ENCODE measurements at regions not wholly inside any gene's neighbourhood (a gene's known extent, or its start where the extent isn't known, plus 50 kb on each side); places are given as distances from the start of the nearest gene placed in this dataset.

DNA sequence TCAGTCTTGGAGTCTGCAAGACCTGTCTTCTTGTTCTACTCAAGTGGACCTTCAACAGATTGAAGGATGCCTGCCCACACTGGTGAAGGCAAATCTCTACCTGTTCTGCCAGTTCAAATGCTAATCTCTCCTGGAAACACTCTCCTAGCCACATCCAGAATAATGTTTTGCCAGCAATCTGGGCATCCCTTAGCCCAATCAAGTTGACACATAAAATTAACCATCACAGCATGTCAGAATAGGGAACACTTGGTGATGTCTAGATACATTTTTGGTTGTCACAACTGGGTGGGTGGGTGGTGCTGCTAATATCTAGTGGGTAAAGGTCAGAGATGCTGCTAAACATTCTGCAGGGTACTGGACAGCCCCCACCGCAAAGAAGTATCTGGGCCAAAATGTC lies 744.9 kb upstream of the SOX9 start:
- no peak for DNase-seq (ENCODE audit: extremely low read depth, insufficient read length)
- TF ChIP-seq, protein P1, sequence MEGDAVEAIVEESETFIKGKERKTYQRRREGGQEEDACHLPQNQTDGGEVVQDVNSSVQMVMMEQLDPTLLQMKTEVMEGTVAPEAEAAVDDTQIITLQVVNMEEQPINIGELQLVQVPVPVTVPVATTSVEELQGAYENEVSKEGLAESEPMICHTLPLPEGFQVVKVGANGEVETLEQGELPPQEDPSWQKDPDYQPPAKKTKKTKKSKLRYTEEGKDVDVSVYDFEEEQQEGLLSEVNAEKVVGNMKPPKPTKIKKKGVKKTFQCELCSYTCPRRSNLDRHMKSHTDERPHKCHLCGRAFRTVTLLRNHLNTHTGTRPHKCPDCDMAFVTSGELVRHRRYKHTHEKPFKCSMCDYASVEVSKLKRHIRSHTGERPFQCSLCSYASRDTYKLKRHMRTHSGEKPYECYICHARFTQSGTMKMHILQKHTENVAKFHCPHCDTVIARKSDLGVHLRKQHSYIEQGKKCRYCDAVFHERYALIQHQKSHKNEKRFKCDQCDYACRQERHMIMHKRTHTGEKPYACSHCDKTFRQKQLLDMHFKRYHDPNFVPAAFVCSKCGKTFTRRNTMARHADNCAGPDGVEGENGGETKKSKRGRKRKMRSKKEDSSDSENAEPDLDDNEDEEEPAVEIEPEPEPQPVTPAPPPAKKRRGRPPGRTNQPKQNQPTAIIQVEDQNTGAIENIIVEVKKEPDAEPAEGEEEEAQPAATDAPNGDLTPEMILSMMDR (IDR thresholded peaks at IDR 0.05; ENCODE audit: insufficient read depth, low read length, poor library complexity, severe bottlenecking): no peak
- H3K4me3 ChIP-seq (replicated peaks; ENCODE audit: low read depth, low read length): no peak overlapping the region
- no peaks in the 10 kb centered on the region for H3K27me3 ChIP-seq (replicated peaks; ENCODE audit: control insufficient read depth, insufficient read depth, low read length)
- H3K36me3 ChIP-seq (ENCODE audit: control insufficient read depth, insufficient read depth, low read length): no peaks in the 10 kb centered on the region

DNA sequence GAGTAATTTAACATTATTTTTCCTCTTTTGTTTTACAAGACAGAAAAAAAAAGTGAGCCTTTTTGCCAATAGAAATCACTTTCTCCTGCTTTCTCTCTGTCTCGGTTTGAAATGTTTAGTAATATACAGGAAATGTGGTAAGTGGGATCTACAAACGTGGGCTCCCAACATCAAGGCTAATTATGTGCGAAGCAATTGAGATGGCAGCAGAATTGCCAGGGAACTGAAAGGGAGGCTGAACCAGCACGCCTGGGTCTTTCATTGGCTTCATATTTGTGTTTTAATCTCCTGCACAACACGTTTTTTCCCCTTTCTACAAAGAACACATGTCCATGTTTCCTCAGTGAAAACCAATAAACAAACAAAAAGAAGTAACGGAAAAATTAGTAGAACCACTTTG lies 743.9 kb upstream of the SOX9 start:
- H3K36me3 ChIP-seq (ENCODE audit: control insufficient read depth, insufficient read depth, low read length): no peaks in the 10 kb centered on the region
- no peak overlapping the region for H3K4me3 ChIP-seq (replicated peaks; ENCODE audit: low read depth, low read length)
- no peaks in the 10 kb centered on the region for H3K27me3 ChIP-seq (replicated peaks; ENCODE audit: control insufficient read depth, insufficient read depth, low read length)
- DNase-seq (ENCODE audit: extremely low read depth, insufficient read length): no peak
- TF ChIP-seq, protein P1 (IDR thresholded peaks at IDR 0.05; ENCODE audit: insufficient read depth, low read length, poor library complexity, severe bottlenecking): no peak

DNA sequence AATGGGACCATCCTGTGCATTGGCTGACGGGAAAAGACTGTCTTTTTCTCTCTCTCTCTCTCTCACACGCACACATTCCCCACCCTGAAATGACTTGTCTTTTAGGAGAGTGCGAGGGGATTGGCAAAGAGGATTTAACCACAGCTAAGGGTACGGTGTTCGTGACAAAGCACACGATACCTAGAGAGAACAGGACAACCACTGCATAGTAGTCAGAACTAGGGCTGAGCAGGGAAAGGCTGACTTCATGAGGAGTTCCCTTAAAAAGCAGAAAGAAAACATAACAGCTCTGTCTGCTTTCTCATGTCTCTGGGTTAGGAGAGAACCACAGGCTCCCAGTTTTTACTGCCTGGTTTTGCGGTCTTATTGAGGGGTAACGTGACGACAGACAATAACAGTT lies 742.8 kb upstream of the SOX9 start:
- Histone ChIP-seq H3K27me3 (replicated peaks; ENCODE audit: control insufficient read depth, insufficient read depth, low read length) (no peaks in the 10 kb centered on the region), H3K36me3 (ENCODE audit: control insufficient read depth, insufficient read depth, low read length) (no peaks in the 10 kb centered on the region), H3K4me3 (replicated peaks; ENCODE audit: low read depth, low read length) (no peak overlapping the region)
- TF ChIP-seq, protein P1 (IDR thresholded peaks at IDR 0.05; ENCODE audit: insufficient read depth, low read length, poor library complexity, severe bottlenecking): no peak
- no peak for DNase-seq (ENCODE audit: extremely low read depth, insufficient read length)

DNA sequence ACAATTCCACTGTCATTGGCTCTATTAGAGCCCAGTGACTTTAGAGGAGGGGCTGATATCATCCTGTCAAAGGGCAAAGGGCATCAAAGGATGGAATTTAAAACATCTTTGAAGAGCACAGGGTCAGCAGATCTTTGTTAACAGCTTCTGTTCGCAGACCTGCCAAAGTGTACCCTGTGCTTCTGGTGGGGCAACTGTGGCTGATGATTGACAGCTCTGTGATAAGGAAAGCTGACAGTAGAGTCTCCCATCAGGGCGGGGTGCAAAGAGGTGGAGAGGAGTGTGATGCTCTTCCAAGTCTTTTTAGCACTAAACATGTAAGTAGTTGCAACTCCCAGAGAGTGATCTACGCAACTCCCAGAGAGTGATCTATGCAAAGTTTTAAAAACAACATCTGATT lies 742.1 kb upstream of the SOX9 start:
- DNase-seq (ENCODE audit: extremely low read depth, insufficient read length): no peak
- Histone ChIP-seq H3K27me3 (replicated peaks; ENCODE audit: control insufficient read depth, insufficient read depth, low read length) (no peaks in the 10 kb centered on the region), H3K4me3 (replicated peaks; ENCODE audit: low read depth, low read length) (no peak overlapping the region), H3K36me3 (ENCODE audit: control insufficient read depth, insufficient read depth, low read length) (no peaks in the 10 kb centered on the region)
- TF ChIP-seq, protein P1 (IDR thresholded peaks at IDR 0.05; ENCODE audit: insufficient read depth, low read length, poor library complexity, severe bottlenecking): no peak

DNA sequence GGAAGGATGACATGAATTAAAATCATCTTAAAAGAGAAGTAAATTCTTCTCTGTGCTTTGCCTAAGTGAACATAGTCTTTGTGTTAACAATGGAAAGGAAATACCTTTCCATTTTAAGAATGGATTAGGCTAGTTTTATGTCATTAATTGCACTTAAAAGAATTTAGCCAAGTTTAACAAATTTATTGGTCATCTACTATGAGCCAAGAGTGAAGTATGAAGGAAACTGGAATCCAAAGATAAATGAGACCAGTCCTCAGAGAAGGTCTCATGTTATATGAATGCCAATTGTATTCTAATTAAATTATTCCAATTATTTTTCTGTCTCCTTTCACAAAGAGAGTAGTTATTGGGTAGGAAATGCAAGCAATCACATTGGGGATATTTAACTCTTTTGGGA lies 741.3 kb upstream of the SOX9 start:
- no peak overlapping the region for H3K4me3 ChIP-seq (replicated peaks; ENCODE audit: low read depth, low read length)
- no peak for DNase-seq (ENCODE audit: extremely low read depth, insufficient read length)
- H3K27me3 ChIP-seq (replicated peaks; ENCODE audit: control insufficient read depth, insufficient read depth, low read length): no peaks in the 10 kb centered on the region
- H3K36me3 ChIP-seq (ENCODE audit: control insufficient read depth, insufficient read depth, low read length): no peaks in the 10 kb centered on the region
- TF ChIP-seq, protein P1 (IDR thresholded peaks at IDR 0.05; ENCODE audit: insufficient read depth, low read length, poor library complexity, severe bottlenecking): no peak

DNA sequence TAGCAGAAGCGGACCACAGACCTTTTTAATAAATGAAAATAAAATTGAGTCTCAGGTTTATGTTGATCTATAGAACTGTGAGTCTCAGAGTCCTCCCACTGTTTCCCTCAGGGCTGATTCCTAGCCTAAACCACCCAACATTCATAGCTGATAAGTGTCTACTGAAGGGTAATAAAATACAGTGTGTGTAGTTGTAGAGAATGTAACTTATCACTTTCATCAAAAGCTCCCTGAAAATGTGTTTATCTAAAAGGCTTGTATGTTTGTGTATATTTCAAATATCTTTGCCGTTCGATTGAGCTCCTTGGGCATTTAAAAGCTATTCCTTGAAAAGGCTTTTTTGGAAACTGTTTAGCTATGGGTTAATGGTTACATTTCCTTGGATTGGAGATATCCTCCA lies 740.3 kb upstream of the SOX9 start:
- no peak for DNase-seq (ENCODE audit: extremely low read depth, insufficient read length)
- TF ChIP-seq, protein P1 (IDR thresholded peaks at IDR 0.05; ENCODE audit: insufficient read depth, low read length, poor library complexity, severe bottlenecking): no peak
- no peak overlapping the region for H3K4me3 ChIP-seq (replicated peaks; ENCODE audit: low read depth, low read length)
- no peaks in the 10 kb centered on the region for H3K36me3 ChIP-seq (ENCODE audit: control insufficient read depth, insufficient read depth, low read length)
- no peaks in the 10 kb centered on the region for H3K27me3 ChIP-seq (replicated peaks; ENCODE audit: control insufficient read depth, insufficient read depth, low read length)

Data from GM06990 (cell line).